ENCODE measurements at regions not wholly inside any gene's neighbourhood (a gene's known extent, or its start where the extent isn't known, plus 50 kb on each side); places are given as distances from the start of the nearest gene placed in this dataset.

DNA sequence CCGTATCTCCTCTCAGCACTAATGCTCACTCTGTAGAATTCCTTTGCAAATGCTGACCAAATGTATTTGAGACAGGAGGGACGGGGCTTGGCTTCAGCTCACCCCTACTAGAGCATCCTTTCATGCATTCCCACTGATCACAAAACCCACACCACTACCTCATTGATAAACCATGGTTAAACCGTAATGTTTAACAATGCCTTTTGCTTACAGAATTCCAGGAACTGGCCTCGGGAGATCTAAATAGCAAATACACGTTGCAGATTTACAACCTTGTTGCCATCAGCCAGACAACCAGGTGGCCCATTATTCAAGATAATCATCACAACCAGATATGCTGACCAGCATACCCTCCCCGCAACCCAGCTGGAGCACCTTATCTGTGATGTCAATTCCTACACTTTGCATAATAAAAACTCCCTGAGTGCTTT is 391.9 kb downstream of the KCTD8 start:
- TF ChIP-seq EZH2 (IDR thresholded peaks at IDR 0.05), result no peak
- TF ChIP-seq POLR2AphosphoS5 (IDR thresholded peaks at IDR 0.05; ENCODE audit: borderline replicate concordance, low read depth, low read length), result no peak
- TF ChIP-seq FOXP2 (optimal IDR thresholded peaks at IDR 0.05; ENCODE audit: control extremely low read depth, extremely low read length, insufficient read depth), result no peak

All from SK-N-MC (cell line).